ENCODE measurements at regions not wholly inside any gene's neighbourhood (a gene's known extent, or its start where the extent isn't known, plus 50 kb on each side); places are given as distances from the start of the nearest gene placed in this dataset.

- DNase-seq (ENCODE audit: low read depth in 2 of 2) = no peak
These were observed 766.8 kb downstream of the TBL1XR1 start for GRCh38 chr3:176430244-176431037.

DNA sequence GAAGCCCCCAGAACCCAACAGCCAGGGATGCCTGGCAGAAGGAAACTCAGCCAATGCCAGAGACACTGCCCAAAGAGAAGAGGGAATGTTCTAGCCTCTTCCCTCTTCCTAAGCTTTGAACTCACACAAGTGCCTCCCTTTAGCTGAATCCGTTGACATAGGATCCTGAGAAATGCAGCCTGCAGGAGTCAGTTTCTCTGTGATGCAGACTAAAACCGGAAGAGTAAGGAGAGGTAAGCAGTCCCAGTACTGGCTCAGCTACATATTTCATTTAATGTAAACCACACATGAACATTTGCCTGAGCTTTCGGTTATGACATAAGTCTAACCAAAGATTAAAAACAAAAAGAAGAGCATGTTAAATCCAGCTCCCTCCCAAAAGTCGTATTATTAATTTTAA is 768.7 kb downstream of the TBL1XR1 start:
- no peak for DNase-seq (ENCODE audit: low read depth in 2 of 2)

DNA sequence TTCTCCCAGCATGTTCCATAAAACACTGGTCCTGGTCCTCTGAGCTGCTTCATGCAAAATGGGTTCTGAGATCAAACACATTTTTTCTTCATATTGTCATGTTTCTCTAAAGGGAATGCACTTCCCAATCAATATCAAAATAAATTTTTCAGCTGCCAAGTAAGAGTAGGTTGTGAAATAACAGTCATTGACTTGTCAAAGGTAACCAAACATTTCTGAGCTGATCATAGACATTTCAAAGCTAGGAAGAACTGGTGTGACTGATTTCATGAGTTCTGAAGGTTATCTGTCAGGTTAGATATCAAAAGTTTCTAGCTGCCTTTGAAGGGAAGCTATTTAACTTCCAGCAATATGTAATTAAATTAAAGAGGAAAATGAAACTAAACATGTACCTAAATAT is 770.9 kb downstream of the TBL1XR1 start:
- DNase-seq (ENCODE audit: low read depth in 2 of 2) = no peak

DNA sequence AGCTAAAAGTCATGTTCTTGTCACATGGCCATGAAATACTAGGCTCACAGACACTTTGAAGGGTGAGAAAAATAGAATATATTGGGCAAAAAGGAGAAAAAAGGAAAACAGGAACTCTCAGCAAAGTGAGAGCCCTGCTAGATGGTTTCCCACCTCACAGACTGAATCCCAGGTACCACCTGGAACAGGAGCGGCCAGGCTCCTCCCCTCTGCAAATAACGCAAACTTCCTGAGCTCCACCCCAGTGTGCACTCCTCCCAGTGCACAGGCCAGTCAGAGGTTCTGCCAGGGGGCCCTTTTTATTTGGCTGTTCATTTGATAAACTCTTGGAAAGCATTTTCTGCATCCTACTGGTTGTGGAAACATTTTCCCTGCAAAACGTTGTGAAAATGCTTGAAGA is 780.4 kb downstream of the TBL1XR1 start:
- DNase-seq (ENCODE audit: low read depth in 2 of 2) = no peak

- no peak for DNase-seq (ENCODE audit: low read depth in 2 of 2)
These were observed 781.5 kb downstream of the TBL1XR1 start for GRCh38 chr3:176415661-176416295.

- DNase-seq (ENCODE audit: low read depth in 2 of 2) = no peak
These were observed 784.5 kb downstream of the TBL1XR1 start for GRCh38 chr3:176412771-176413170.

GRCh38 chr3:176403531-176403930 is 793.8 kb downstream of the TBL1XR1 start:
- DNase-seq (ENCODE audit: low read depth in 2 of 2) = no peak

DNA sequence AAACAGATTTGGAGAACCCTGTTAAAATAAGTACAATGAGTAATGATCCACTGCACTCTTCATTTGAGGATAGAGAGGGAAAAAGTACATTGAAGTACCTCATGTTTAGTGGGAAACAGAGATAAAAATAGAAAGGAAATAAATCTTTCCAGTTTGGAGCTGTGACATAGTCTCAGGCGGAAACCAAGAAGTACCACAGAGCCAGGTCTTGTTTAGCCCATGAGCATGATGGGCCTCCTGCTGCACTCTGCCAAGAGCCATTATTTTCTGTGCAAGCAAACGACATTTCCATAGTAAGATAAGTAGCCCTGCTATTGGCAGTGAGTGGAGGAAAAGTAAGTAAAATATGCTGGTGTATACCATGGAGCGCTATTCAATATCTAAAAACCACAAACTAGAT is 796.1 kb downstream of the TBL1XR1 start:
- DNase-seq (ENCODE audit: low read depth in 2 of 2) = no peak

GRCh38 chr3:176399193-176399592 is 798.1 kb downstream of the TBL1XR1 start:
- DNase-seq (ENCODE audit: low read depth in 2 of 2) = no peak

- DNase-seq (ENCODE audit: low read depth in 2 of 2) = no peak
These were observed 802.0 kb downstream of the TBL1XR1 start for GRCh38 chr3:176395240-176395639.

GRCh38 chr3:176378789-176379188 is 818.5 kb downstream of the TBL1XR1 start:
- no peak for DNase-seq (ENCODE audit: low read depth in 2 of 2)

GRCh38 chr3:176376531-176376930 is 820.8 kb downstream of the TBL1XR1 start:
- no peak for DNase-seq (ENCODE audit: low read depth in 2 of 2)

DNA sequence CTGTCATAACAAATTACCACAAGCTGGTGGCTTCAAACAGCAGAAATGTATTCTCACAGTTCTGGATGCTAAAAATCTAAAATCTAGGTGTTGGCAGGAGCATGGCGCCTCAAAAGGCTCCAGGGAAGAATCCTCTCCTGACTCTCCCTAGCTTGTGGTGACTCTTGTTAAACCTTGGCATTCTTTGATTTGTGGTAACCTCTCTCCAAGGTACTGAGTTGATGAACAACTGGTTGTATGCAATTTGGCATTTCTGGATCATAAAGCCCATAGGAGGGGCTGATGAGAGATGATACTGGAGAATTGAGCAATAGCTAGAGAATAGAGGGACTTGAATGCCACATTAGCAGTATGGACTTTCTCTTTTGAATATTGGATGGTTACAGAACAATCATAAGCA is 821.8 kb downstream of the TBL1XR1 start:
- no peak for DNase-seq (ENCODE audit: low read depth in 2 of 2)

GRCh38 chr3:176362191-176362731 is 835.0 kb downstream of the TBL1XR1 start:
- no peak for DNase-seq (ENCODE audit: low read depth in 2 of 2)

GRCh38 chr3:176359211-176359610 is 838.1 kb downstream of the TBL1XR1 start:
- no peak for DNase-seq (ENCODE audit: low read depth in 2 of 2)

DNA sequence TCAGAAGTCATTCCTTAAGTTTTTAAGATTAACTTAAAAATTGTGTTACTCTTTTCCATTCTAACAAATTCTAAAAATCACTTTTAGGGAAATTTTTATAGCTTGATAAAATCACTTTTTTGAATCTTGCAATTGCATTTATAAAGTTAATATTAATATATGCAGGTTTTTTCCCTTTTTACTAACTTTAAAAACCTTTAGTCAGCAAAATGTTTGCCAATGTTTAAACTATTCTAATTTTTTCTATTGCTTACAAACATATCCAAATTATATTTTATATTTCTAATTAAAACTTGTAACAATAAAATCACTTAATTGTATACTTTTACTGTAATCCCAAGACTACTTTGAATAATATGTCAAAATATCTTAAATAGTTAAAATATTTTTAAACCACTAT is 839.4 kb downstream of the TBL1XR1 start:
- no peak for DNase-seq (ENCODE audit: low read depth in 2 of 2)

DNA sequence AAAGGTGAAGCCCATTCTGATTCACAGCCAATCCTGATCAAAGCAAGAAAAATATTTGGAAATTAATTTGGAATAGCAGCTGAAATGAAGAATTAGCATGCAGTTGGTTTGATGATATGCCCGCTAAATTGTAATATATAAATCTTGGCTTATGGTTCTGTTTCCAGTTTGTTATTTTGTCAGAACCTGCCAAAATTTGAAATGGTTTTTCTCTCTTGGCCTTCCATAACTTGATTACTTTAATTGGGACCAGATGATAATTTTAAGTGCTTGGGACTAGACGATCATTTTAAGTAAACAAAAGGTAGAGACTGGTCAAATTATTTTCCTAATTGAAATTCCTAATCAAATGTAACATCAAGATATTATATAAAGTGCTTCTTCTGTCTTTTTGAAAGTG is 842.4 kb downstream of the TBL1XR1 start:
- DNase-seq (ENCODE audit: low read depth in 2 of 2) = no peak

DNA sequence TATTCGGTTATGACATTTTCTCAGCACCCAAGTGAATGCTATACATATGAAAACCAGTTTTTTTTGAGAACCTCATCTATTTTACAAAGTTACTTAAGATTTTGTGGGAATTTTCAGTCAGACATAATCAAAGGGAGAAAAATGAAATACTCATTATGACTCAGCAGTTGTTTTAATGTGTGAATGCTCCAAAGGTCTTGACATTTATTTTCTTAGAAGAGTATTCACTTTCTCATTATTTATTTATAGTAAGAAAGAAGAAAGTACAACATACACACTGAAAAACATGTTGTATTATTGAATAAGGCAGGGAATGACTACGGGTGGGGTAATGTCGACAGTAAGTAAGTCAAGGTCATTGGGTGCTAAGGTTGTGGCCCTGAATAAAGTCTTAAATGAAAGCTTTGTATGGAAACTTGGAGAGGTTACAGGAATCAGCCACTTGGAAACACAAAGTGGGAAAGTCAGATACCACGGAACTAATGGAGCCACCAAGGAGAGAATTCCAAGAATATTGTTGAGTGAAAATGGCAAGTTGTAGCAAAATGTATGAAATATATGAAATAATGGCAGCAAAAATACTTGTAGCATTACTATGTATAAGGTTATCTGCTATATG is 844.5 kb downstream of the TBL1XR1 start:
- no peak for DNase-seq (ENCODE audit: low read depth in 2 of 2)

GRCh38 chr3:176351408-176351807 is 845.9 kb downstream of the TBL1XR1 start:
- DNase-seq (ENCODE audit: low read depth in 2 of 2) = no peak

DNA sequence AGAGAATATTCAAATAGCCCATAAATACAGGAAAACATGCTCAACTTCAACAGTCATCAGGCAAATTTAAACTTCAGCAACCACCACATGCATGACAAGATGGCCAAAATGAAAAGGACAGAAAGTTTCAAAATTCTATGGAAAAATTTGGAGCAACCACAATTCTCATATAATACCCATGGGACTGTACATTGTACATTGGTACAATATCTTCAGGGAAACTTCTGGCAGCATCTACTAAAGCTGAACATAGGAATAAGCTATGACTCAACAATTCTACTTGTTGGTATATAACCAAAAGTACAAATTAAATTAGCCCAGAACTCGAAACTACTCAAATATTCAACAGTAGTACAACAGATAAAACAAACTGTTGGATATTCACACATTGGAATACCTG is 847.6 kb downstream of the TBL1XR1 start:
- no peak for DNase-seq (ENCODE audit: low read depth in 2 of 2)

DNA sequence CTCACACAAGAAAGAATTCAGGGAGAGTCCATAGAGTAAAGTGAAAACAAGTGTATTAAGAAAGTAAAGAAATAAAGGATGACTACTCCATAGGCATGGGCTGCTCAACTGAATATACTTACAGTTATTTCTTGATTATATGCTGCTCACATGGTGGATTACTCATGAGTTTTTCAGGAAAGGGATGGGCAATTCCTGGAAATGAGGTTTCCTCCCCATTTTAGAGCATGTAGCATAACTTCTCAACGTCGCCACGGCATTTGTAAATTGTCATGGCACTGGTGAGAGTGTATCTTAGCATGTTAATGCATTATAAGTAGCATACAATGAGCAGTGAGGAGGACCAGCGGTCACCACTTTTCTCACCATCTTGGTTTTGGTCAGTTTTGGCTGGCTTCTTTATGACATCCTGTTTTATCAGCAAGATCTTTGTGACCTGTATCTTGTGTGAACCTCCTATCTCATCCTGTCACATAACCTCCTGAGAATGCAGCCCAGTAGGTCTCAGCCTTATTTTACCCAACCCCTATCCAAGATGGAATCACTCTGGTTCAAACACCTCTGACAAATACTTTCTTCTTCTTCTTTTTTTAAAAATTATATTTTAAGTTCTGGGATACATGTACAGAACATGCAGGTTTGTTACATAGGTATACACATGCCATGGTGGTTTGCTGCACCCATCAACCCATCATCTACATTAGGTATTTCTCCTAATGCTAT is 849.7 kb downstream of the TBL1XR1 start:
- no peak for DNase-seq (ENCODE audit: low read depth in 2 of 2)

DNA sequence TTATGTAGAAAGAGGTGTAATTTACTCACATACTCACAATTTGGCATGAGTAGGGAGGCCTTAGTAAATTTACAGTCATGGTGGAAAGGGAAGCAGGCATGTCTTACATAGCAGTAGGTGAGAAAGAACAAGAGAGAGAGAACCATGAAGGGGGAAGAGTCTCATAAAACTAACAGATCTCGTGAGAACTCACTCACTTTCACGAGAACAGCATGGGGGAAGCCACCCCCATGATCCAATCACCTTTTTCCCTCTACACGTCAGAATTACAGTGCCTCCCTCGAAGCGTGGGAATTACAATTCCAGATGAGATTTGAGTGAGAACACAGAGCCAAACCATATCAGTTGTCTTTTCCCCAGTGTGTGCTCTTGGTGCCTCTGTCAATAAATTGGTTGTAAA is 855.3 kb downstream of the TBL1XR1 start:
- no peak for DNase-seq (ENCODE audit: low read depth in 2 of 2)
